ENCODE measurements at regions not wholly inside any gene's neighbourhood (a gene's known extent, or its start where the extent isn't known, plus 50 kb on each side); places are given as distances from the start of the nearest gene placed in this dataset.

GRCh38 chr2:198411936-198412335, 607.5 kb downstream of the PLCL1 start:
- TF ChIP-seq CTCF (IDR thresholded peaks at IDR 0.05; ENCODE audit: low read length) (no peak), EZH2 (IDR thresholded peaks at IDR 0.05; ENCODE audit: borderline replicate concordance, low read length) (no peak)

All from OCI-LY1 (cell line).